Neural cell (in vitro differentiated cells): ENCODE measurements at regions not wholly inside any gene's neighbourhood (a gene's known extent, or its start where the extent isn't known, plus 50 kb on each side); places are given as distances from the start of the nearest gene placed in this dataset.

ENCODE experiments used
- CTCF ChIP-seq: fragments of 450-650 bp; IDR thresholded peaks from 2 replicates; pipeline ENCODE4 v1.5.1; 2014; ENCODE audit warnings: antibody characterized with exemption, mild to moderate bottlenecking, moderate library complexity; ENCODE audit not compliant: poor library complexity, severe bottlenecking
- EP300 ChIP-seq: fragments of 450-650 bp; conservative IDR thresholded peaks from 2 replicates; pipeline ENCODE4 v1.6.1; 2014; ENCODE audit warnings: antibody characterized with exemption, mild to moderate bottlenecking, moderate library complexity; ENCODE audit not compliant: poor library complexity, severe bottlenecking

GRCh38 chr18:71865888-71866287, 678.3 kb downstream of the CBLN2 start:
- TF ChIP-seq CTCF (no peak), EP300 (no peak)
